Frontal cortex (tissue), 3 donors: ENCODE measurements at regions not wholly inside any gene's neighbourhood (a gene's known extent, or its start where the extent isn't known, plus 50 kb on each side); places are given as distances from the start of the nearest gene placed in this dataset.

Experiments
- DNase-seq, 2 donors: peaks; one replicate each; pipeline ENCODE4 v3.0.0; 2012; ENCODE audit warnings: low spot score in 2 of 2
- FAIRE-seq: peaks from 2 replicates; lab custom pipeline; 2012; peaks lifted over from hg19 to GRCh38; lab: Jason Lieb, UNC
- donor health status: control.
- donor health status: control.
- donor health status: control.

DNA sequence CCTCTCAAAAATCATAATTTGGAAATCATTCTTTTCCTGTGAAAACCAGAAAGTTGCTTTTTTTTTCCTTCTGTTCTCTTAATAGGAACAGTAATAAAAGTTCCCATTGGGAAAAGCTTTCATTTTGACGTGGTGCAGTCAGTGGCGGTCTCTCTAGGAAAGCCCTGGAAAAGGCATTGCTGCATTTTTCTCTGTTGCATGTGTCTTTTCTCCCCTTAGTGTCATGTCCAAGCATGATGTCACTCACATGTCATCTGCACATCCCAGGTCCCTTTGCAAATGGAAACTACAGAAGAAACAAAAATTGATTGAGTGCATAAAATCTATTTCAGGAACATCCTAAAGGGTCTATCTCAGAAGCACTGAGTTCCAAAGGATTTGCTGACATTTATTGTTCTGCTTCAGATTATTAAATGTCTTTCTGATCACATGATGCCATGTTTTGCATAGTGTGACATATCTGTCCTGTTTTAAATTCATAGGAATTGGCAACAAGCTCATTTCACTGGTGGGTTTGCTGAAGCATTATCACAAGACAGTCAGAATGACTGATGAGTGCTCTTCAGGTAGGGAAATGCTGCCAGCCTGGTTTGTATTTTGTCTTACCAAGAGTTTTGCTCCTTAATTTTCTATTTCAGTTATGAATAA is 208.7 kb downstream of the SOX4 start:
- no peak for DNase-seq
- no peak for FAIRE-seq

DNA sequence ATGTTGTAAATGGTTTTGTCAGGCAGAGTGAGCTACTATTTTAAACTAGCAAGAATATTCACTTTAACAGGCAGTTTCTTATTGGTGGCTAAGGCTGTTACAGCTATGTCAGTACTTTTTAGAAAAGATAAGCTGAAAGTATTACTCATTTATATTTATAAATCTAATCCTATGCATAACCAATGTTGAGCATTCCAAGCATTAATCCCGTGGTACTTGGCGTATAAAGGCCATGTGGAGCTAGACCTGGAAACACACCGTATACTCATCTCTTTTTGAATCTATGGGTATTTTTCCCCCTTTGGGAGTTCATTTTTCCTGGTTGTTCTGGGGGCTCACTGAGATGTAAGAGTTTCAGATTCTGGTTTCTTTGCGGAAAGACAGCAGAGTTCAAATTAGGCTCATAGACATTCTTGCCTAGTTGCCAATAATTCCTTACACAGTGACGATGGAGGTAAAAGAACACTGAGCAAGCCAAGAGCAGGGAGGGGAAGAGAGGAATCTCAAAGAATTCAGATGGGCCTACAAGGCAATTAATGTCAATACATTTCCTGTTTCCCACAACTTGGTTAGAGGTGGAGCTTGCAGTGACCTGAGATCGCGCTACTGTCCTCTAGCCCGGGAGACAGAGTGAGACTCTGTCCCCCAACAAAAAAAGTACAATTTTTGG is 211.5 kb downstream of the SOX4 start:
- DNase-seq (no peak), FAIRE-seq (no peak)

DNA sequence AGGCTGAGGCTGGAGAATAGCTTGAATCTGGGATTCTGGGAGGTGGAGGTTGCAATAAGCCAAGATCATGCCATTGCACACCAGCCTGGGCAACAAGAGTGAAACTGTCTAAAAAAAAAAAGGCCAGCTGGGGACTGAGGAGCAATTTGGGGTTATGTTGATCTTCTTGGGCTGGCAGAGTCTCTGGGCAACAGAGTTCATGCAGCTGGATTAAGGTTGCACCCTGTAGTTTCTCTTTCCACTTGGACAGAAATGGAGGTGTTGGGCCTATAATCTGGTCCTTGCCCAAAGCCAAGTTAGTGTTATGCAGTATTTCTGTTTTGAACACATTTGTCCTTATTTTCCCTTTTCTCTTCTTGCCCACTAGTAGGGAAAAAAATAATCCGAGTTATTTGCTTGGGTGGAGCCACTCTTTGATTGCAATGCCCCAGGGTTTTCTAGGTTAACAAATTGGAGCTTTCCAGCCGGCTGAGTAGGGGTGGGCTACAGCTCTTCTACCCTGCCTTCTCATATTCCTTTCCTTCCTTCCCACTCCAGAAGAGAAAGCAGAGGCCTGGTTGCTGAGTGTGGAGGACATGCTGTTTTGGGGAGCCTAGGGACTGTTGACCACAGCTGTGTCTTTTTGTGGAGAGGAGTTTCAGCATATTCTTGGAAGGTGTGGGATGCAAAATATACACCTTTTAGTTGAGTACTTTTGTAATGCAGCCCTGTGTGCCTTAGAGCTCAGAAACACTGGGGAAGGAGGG is 213.9 kb downstream of the SOX4 start:
- FAIRE-seq (no peak), DNase-seq (no peak)

DNA sequence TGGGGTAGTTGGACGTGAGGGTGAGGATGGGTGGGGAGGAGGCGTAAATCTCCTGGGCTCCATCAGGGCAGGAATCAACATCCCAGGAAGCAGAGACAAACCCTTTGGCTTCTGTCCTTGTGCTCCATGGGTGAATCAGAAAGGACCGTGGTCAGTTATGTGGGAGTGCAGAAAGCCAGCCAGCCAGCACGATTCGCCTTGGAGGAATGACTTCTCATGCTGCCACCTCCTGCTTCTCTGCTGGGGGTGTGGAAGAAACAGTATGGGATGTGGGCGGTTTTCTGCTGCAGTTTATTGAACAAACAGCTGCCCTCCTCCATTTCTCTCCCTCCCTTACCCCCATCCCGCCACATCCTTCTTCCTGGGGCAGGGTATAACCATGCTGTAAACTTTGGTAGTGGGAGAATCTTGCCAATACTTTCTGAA is 214.5 kb downstream of the SOX4 start:
- DNase-seq = no peak
- no peak for FAIRE-seq

DNA sequence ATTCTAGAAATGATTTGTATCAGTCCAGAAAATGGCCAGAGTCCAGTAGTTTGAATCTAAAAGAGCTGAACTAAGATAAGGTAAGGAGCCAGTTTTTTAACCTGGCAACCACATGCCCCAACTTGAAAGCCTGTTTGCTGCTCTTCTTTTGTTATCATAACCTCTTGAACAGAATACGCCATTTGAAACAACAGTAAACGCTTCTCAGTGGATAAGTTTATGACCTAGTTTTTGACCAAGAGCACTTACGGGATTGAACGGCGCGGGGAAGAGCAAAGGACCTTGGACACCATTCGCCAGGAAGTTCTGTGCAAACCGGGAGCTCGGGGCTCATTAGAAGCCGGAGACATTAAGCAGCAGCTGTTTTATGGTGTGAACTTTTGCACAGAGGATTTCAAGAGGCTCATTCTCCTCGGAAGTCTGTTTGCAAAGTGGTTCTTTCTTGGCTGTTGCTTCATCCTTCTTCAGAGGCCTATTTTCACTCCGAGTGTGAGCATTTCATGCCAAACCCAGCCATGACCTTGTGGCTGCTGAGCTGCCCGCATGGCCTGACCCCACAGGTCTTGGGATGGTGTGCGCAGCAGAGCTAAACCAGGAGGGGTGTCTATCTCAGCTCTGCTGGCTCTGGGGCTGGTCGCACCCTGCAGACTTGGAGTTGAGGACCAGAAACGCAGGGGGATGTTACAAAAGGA is 215.1 kb downstream of the SOX4 start:
- no peak for DNase-seq
- FAIRE-seq = no peak

DNA sequence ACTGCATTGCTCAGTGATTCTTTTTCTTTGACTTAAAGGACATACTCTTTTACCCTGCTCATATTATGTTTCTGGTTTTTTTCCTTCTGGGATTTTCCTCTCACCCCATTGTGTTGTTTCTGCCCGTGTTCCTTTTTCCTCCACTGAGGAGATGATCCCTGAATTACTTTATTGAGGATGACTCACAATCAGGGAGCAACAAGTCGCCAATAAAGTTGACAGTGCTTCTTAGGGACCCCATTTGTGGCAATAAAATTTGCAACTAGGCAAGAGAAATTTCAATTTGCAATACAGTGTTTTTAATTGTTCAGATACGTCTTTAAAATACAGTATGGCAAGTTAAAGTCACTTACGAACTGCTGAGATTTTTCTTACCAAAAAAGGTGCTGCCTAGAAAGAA is 217.9 kb downstream of the SOX4 start:
- FAIRE-seq = no peak
- DNase-seq = no peak

DNA sequence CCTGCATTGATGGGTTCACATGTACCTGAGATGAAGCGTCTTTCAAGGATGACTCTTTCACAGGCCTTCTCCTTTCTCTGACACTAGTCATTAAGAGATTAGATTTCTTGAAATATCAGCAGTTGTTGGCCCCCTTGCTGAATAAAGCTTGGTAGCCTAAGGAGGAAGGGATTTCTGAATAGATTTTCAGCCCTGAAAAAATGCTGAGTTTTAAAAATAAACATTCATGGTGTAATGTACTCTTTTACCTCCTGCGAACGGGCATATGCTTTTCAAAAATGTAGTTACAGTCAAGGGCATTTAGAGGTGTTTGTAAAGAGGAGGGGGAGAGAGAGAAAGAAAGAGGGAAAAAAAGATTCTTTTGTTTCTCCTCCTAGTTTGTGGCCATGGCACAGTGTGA is 222.7 kb downstream of the SOX4 start:
- FAIRE-seq (no peak), DNase-seq (no peak)

DNA sequence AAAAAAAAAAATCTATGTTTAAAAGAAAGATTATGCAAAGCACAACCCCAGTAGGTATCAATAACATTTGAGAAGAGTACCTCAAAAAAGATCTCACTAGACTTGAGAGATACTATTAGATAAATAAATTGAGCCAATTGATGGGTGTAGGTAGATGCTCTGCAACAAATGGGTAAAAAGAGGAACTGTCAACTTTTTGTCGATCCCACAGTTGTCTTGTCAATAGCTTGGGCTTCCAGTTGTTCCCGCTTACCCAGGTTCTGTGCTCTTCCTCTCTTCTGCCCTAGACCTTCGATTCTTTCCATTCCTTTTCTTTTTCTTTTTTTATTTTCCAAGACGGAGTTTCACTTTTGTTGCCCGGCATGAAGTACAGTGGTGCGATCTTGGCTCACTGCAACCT is 226.9 kb downstream of the SOX4 start:
- DNase-seq (no peak), FAIRE-seq (no peak)

DNA sequence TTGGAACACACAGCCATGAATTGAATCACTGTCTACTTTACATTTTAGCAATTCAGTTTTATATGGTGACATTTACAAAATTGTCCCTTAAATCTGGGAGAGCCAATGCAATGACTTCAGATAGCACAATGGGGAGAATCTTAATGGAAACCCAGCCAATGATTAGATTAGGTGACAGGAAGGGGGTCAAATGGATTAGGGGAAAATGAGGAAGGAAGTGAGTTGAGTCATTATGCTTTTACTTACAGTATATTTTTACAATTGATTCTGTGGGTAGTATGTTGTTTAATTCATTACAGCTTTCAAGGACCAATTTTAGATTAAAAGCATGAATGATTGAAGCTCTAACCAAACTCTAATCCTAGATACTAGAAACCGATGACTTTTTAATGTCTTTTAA is 229.8 kb downstream of the SOX4 start:
- FAIRE-seq = no peak
- no peak for DNase-seq

DNA sequence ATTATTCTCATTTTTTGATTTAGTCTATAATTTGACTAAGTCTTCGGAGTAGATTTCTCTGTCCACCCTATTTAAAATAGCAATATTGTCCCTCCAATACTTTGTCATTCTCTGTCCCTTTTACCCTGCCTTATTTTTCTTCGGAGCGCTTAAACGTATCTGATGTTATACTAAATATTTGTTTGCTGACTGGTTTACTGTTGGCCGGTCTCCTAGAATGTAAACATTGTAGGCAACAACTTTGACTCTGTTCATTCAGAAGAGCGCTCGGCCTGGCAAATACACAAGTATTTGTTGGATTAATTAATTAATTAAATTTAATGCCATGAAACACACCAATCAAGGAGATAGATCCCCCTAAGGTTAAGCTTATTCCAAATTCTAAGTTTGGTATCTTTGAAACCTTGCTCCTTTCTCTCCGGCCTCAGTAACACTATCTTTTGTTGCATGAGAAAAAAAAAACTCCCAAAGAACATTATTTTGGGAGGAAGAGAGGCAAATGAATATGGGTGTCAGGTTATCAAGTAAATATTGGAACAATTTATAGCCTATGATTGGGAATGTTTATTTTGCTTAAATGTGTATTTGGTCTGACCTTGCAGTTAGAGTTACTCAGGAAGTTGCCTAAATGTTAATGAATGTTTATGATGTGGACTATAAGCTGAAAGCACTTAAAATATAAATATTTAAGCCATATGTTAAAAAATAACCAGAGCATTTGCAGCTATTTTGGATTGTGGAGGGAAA is 231.1 kb downstream of the SOX4 start:
- FAIRE-seq = no peak
- DNase-seq = no peak

DNA sequence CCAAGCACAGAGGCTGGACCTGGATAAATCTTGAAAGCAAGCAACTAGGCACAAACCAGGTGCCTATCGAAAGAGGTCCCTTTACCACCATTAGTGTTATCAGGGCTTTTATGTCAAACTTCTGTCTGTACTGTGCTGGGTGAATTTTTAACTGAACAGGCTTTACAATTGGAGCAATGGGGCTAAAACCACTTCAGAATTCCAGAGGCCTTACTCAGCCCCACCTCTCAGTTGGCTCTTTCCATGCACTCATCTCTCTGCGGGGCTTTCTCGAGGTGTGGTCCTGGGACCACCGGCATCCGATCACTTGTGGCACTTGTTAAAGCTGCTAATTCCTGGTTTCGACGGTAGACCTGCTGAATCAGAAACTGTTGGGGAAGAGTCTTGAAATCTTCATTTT is 232.5 kb downstream of the SOX4 start:
- FAIRE-seq (no peak), DNase-seq (no peak)

DNA sequence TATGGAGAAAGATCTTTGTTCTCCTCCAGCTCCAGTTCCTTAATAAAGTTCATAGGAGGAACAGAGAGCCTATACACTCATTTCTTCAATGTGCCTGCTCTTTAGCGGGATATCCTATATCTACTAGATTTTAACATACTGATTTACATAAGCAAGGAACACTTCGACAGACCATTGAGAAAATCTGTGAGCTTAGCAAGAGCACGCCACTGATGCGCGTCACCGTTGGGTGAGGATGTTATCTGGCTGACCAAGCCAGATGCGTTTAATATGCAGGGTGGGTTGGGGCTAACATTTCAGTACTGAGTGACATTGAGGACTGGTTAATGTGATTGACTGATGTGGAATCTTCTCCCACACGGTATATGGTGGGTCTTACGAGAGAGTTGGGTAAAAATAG is 233.4 kb downstream of the SOX4 start:
- DNase-seq (no peak), FAIRE-seq (no peak)

DNA sequence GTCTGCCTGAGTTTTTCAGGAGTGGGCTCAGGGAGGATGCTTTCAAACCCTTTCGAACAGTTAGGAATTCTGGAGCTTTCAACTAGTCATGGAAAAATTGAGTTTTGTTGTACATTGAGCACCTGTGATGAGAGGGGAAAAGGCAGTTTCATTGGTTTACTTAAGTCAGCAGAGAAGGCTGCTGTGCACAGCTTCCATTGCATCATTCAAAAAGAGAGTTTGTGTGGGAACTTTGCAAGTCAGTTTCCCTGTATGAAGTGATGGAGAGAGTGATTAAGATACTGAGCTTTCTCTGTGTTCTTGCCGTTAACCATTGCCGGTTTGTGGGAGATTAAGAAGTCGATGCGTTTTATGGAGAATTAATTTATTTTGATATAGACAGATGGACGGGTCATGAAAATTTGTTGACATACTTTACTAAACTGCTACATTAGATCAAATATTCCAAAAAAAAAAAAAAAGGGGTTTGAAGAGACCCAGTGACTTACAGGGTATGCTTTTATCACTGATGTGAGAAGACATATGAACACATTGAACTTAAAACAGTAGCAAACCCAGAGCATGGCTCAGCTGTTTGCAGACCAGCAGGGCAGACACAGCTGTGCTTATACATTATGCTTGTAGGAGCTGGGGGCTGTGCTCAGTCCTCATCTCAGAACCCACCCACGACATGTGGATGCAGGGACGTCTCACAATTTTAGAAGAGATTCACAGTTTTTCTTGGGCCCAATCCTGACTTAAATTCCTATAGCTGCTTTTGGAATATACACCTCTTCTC is 234.1 kb downstream of the SOX4 start:
- no peak for FAIRE-seq
- DNase-seq = no peak

DNA sequence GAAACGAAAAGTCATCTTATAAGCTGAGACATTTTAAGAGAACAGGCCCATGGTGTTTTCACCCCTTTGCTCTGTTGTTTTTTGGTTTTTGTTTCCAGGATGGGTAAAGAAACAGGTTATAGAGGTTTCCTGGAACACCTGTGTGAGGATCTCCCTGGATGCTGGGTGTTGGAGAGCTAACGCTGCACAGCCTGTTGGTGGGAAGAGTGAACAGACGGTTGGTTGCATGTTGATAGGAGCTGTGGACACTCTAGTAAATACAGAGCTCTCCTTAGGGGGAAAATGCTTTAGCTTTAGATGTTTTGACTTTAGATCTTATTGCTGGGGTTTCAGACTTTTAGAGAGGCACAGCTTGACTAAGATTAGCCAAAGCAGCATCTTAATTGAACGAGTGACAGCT is 235.2 kb downstream of the SOX4 start:
- no peak for DNase-seq

DNA sequence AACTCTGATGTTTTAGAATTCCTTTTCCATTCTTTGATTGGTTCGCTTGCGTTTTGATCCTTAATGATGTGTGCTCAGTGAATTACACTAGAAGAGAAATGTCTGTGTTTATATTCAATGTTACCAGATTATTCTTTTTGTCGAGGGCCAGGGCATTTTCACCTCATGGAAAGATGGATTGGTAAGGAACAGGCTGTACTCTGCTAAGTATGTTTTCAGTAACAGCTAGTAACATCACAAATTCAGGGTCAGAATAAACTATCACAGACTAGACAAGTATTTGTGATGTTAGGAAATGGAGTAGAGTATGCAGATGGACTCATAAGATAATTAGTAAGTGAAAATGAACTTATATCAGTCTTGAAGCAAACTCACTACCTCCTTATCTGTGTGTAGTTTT is 235.6 kb downstream of the SOX4 start:
- DNase-seq (no peak), FAIRE-seq (no peak)

More for the DNA sequence above, 235.2 kb downstream of the SOX4 start:
- no peak for FAIRE-seq

DNA sequence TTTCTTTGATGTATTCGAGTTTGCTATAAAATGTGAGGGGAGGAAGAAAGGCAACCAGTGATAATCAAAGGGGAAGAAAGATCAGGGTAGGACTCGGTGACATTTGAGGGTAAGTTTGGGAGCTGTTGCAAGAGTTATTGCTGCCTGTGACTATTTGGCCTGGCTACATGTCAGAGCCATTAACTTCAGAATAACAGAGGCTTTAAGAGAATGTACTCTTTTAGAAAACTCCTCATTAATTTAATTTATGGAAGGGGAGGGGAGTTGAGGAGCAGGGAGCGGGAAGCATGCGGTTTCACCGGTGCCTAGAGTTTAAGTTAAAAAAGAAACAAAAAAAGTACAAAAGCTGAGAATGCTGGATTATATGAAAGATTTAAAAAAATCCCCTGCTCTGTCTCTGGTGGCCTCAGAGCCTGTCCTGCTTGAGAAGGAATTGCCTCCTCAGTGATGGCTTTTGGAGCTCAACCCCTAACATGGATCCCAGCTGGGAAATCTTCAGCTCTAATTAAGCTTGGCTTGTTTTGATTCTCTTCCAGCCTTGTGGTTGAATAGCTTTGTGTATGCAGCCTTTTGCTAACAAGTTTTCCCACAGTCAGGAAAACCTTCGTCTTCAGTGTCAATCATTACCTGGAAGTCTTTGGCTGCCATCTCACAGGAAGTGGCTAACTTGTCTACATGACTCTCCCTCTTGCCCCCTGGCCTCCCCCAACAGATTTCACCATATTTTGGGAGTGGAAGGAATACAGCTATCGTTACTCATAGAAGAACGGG is 238.2 kb downstream of the SOX4 start:
- DNase-seq = no peak
- FAIRE-seq = no peak

DNA sequence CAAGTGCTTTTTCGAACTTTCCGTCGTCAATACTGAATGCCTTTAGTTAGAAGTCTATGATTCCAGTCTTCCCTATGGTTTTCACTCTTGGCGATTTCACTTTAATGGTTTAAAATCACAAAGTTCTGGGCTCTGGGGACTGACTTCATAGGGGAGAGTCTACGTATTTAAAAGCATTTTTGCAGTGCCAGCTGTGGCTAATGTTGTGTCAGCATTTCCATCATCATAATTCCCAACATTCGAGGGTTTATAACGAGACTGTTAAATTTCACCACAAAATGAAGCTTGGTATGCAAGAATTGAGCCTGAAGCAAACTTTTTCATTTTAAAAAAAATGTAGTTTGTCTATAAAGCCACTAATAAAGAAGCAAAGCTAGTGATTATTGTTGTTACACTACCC is 242.7 kb downstream of the SOX4 start:
- FAIRE-seq = no peak
- no peak for DNase-seq

DNA sequence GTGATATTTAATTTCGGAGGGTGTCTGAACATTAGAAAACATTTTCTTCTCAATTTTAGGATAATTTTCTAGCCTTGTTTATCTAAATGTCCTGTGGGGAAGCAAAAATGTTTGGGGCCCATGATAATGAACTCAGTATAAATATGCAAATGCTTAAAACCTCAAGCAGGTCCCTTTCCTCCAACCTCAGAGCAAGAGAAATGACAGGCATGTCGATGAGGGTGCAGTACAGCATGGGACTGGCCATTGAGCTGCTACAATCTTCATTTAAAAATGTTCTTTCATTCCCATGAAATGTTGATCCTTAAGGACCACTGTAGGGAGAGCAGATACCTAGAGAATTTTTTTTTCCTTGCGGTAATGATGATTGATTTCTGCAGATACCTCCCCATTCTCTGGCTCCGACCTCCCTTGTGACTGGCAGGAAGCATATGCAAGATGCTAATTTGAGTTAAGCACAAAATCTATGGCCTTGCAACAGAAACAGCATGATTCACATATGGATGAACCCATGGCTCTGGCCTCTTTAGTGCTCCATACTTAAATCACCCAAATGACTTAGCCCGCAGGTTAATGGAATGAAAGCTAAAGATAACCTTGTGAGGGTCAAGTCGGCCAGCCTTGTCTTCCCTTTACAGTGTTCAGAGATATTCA is 243.3 kb downstream of the SOX4 start:
- FAIRE-seq (no peak), DNase-seq (no peak)
